GM12865 (cell line): ENCODE measurements at regions not wholly inside any gene's neighbourhood (a gene's known extent, or its start where the extent isn't known, plus 50 kb on each side); places are given as distances from the start of the nearest gene placed in this dataset.
"Not testable (repeated sequence)": the region's sequence is repeated elsewhere in the genome, so short reads cannot be mapped to it uniquely, and the experiment has no call there.

Experiments
- DNase-seq: peaks from one replicate; pipeline ENCODE4 v3.0.0; 2010; ENCODE audit warnings: low read depth
- H3K4me3 ChIP-seq: 2 replicates; pipeline ENCODE4 v1.5.1; 2011; ENCODE audit warnings: mild to moderate bottlenecking, low read depth, low read length, control low read depth
- TF ChIP-seq, protein P1 (sequence below): IDR thresholded peaks from 2 replicates; pipeline ENCODE4 v1.5.1; 2011; ENCODE audit warnings: low read length, control low read depth, low read depth, inconsistent platforms; ENCODE audit not compliant: insufficient read depth; ENCODE audit errors: missing control alignments

DNA sequence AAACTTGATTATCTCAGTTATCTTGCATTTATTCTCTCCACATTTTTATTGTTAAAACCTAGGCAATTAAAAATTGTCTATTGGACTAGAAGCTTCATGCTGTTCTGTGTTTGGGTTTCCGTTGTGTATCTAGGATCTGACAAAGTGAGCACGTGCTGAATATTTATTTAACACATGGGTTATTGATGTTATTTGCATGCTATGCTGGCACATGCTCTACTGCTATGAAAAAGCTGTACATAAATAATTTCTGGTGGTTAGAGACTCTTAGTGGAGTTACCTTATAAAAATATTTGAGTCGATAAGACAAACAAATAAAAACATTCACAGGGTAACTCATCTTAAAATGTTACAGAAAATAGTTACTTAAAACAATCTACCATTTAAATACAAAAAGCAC, 1769.7 kb downstream of the MRPL39 start:
- TF ChIP-seq, protein P1, sequence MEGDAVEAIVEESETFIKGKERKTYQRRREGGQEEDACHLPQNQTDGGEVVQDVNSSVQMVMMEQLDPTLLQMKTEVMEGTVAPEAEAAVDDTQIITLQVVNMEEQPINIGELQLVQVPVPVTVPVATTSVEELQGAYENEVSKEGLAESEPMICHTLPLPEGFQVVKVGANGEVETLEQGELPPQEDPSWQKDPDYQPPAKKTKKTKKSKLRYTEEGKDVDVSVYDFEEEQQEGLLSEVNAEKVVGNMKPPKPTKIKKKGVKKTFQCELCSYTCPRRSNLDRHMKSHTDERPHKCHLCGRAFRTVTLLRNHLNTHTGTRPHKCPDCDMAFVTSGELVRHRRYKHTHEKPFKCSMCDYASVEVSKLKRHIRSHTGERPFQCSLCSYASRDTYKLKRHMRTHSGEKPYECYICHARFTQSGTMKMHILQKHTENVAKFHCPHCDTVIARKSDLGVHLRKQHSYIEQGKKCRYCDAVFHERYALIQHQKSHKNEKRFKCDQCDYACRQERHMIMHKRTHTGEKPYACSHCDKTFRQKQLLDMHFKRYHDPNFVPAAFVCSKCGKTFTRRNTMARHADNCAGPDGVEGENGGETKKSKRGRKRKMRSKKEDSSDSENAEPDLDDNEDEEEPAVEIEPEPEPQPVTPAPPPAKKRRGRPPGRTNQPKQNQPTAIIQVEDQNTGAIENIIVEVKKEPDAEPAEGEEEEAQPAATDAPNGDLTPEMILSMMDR: no peak
- no peak for DNase-seq

DNA sequence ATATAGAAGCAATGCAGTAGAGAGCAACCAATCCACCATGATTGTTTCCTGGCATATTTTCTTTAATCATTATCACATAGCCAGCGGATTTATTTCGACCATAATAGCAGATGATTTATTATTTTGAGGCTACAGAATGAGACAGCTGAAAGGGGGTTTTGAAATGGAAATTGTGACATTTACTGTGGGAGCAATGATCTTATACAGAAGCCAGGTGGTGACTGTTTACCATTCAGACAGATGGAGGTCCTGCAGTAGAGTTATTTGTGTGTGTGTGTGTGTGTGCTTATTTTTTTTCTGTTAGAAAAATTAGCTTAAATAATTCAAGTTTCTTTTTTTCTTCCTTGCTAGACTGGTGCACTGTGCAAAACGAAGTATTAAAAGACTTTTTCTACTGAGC, 1784.5 kb downstream of the MRPL39 start:
- TF ChIP-seq, protein P1: no peak
- DNase-seq: no peak
- H3K4me3 ChIP-seq: no peak overlapping the region

More for the DNA sequence above, 1769.7 kb downstream of the MRPL39 start:
- no peak overlapping the region for H3K4me3 ChIP-seq

GRCh38 chr21:23817337-23817736, 1789.9 kb downstream of the MRPL39 start:
- TF ChIP-seq, protein P1: no peak
- no peak overlapping the region for H3K4me3 ChIP-seq
- DNase-seq: no peak

DNA sequence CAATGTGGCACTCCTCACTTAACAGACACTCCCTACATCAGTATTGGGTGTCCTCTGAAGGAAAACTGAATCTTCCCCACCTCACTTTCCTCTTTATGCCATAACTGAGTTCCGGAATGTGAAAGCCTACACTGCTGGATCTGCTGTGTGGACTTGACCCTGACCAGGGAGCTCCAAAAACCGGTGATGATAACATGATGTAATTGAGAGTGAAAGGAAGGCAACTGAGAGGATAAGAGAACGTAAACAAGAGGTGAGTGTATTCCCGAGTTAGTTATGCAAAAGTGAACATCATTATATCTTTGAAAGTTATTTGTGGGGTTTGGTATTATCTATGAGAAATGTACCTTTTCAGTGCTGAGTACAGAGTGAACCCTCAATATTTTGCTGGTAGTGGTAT, 1794.8 kb downstream of the MRPL39 start:
- TF ChIP-seq, protein P1: no peak
- no peak for DNase-seq
- no peak overlapping the region for H3K4me3 ChIP-seq

DNA sequence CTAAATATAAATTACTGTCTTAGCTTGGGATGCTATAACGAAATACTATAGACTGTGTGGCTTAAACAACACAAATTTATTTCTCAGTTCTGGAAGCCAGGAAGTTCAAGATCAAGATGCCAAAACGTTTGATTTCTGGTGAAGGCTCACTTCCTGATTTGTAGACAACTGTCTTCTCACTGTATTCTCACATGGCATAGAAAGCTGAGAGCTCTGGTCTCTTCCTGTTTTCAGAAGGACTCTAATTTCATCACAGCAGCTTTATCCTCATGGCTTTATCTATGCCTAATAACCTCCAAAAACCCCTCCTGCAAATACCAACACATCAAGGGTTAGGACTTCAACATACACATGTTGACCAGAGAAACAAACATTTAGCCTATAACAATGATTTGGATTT, 1795.5 kb downstream of the MRPL39 start:
- no peak for DNase-seq
- TF ChIP-seq, protein P1: no peak
- no peak overlapping the region for H3K4me3 ChIP-seq

GRCh38 chr21:23809573-23809972, 1797.7 kb downstream of the MRPL39 start:
- H3K4me3 ChIP-seq: no peak overlapping the region
- TF ChIP-seq, protein P1: no peak
- no peak for DNase-seq

DNA sequence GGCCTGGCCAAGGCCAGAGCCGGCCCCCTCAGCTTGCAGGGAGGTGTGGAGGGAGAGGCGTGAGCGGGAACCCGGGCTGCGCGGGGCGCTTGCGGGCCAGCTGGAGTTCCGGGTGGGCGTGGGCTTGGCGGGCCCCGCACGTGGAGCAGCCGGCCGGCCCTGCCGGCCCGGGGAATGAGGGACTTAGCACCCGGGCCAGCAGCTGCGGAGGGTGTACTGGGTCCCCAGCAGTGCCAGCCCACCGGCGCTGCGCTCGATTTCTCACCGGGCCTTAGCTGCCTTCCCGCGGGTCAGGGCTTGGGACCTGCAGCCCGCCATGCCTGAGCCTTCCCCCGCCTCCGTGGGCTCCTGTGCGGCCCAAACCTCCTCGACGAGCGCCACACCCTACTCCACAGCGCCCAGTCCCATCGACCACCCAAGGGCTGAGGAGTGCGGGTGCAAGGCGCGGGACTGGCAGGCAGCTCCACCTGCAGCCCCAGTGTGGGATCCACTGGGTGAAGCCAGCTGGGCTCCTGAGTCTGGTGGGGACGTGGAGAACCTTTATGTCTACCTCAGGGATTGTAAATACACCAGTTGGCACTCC, 1800.2 kb downstream of the MRPL39 start:
- DNase-seq, H3K4me3 ChIP-seq: not testable (repeated sequence)
